AG04450 (cell line): ENCODE measurements at regions not wholly inside any gene's neighbourhood (a gene's known extent, or its start where the extent isn't known, plus 50 kb on each side); places are given as distances from the start of the nearest gene placed in this dataset.

Experiments used
- CTCF ChIA-PET: fragments of 300-600, 350-600 bp; formaldehyde crosslinking; extraction: SDS; loops from one replicate; lab custom pipeline; 2022; ENCODE audit warnings: antibody characterized with exemption, inconsistent platforms; lab: Charles Lee
- POLR2A ChIA-PET: fragments of 350-600 bp; formaldehyde crosslinking; extraction: SDS; loops from one replicate; lab custom pipeline; 2021; ENCODE audit warnings: antibody characterized with exemption, inconsistent platforms; lab: Yijun Ruan, JAX
- DNase-seq: peaks from one replicate; pipeline ENCODE4 v3.0.0-alpha.2; 2011; ENCODE audit warnings: low read depth, low spot score
- H3K27ac ChIP-seq: one replicate; pipeline ENCODE4 v1.5.1; 2012; ENCODE audit warnings: low read depth, low read length, control low read depth
- H3K27me3 ChIP-seq: one replicate; pipeline ENCODE4 v1.6.0; 2012; ENCODE audit warnings: low read length; ENCODE audit not compliant: control insufficient read depth, insufficient read depth
- H3K4me3 ChIP-seq: 2 replicates; pipeline ENCODE4 v1.5.1; 2011; ENCODE audit warnings: mild to moderate bottlenecking, low read depth, low read length, control low read depth
- H3K9me3 ChIP-seq: 2 replicates; pipeline ENCODE4 v1.5.1; 2012; ENCODE audit warnings: low read length; ENCODE audit not compliant: control insufficient read depth, insufficient read depth
- CTCF ChIP-seq: IDR thresholded peaks from 2 replicates; pipeline ENCODE4 v1.5.1; 2011; ENCODE audit warnings: low read depth, low read length, control low read depth, inconsistent platforms

DNA sequence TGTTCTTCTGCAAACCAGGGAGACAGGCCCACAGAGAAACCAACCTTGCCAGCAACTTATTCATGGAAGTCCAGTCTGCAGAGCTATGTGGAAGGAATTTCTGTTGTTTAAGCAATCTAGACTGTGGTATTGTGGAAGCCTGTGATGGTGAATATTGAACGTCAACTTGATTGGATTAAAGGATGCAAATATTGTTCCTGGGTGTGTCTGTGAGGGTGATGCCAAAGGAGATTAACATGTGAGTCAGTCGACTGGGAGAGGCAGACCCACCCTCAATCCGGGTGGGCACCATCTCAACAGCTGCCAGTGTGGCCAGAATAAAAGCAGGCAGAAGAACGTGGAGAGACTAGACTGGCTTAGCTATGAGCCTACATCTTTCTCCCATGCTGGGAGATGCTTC is 606.0 kb downstream of the EFNB2 start:
- POLR2A ChIA-PET, result no interaction called here
- no peak for TF ChIP-seq CTCF
- Histone ChIP-seq H3K27ac (no peak overlapping the region), H3K27me3 (no peaks in the 10 kb centered on the region), H3K9me3 (no peaks in the 10 kb centered on the region), H3K4me3 (no peak overlapping the region)
- CTCF ChIA-PET, result interaction anchor here (0.6 kb wide), 1 partner anchor 584 kb away, joined by 4 read pairs; no protein-coding TSS in a partner anchor
- no peak for DNase-seq

DNA sequence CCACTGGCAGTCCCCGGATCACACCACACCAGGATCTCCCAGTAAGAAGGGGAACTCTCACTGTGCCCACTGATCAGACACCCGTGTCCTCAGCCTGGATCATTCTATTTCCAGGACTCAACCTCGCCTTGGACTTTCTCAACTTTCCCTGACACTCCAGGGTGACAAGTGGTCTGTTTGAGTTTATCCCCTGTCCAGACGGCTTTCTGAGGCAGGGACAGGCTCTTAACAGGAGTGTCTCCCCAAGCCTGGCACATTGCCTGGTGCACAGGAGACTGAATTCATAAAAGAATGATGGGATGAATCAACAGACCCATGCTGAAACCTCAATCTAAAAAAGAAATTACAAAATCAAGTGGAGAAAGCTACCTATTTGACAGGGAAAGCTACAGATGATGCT is 606.6 kb downstream of the EFNB2 start:
- CTCF ChIA-PET, result interaction anchor here (0.6 kb wide), 1 partner anchor 585 kb away, joined by 4 read pairs; no protein-coding TSS in a partner anchor
- POLR2A ChIA-PET, result no interaction called here
- DNase-seq, result no peak
- no peak for TF ChIP-seq CTCF
- Histone ChIP-seq H3K9me3 (no peaks in the 10 kb centered on the region), H3K4me3 (no peak overlapping the region), H3K27me3 (no peaks in the 10 kb centered on the region), H3K27ac (no peak overlapping the region)

DNA sequence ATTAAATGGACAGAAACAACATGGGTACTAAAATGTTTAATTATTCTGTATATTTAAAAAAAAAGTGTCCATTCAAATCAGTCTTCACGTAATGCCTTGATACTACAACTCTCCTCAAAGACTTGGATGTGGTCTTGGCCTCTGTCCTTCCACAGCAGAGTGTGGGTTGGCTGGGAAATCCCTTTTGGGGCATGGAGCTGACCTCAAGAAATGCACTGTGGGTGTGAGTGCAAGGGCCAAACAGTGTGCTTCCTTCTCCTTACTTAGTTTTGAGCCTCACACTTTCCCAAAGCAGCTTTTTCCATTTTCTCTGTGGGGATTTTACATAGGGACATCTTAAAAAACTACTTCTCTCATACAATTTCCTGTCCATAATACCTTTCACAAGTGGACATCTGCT is 607.4 kb downstream of the EFNB2 start:
- DNase-seq, result no peak
- ChIA-PET CTCF (no interaction called here), POLR2A (interaction anchor here (0.5 kb wide), 1 partner anchor 24 kb away, joined by 6 read pairs; no protein-coding TSS in a partner anchor)
- H3K27ac ChIP-seq, result no peak overlapping the region
- H3K9me3 ChIP-seq, result no peaks in the 10 kb centered on the region
- TF ChIP-seq CTCF, result no peak
- no peak overlapping the region for H3K4me3 ChIP-seq
- H3K27me3 ChIP-seq, result no peaks in the 10 kb centered on the region

DNA sequence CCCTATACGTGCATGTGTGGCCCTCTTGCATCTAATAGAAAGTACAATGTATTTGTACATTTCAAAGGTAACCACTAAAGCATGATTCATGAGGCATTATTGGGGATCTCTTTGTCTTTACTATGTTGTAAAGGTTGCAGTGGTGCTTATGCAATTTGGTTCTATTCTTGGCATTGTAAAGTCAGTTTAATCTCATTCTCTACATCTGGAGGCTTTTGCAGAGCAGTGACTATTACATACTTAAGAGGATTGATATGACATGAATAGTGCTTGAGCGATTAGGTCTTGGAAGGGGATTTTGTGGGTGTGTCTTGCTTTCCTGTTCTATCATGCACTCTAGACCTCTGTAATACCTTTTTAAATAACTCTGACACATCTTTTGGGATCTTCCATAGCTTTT is 610.0 kb downstream of the EFNB2 start:
- POLR2A ChIA-PET, result no interaction called here

GRCh38 chr13:105921711-105922110 is 613.8 kb downstream of the EFNB2 start:
- no peak for DNase-seq
- no peaks in the 10 kb centered on the region for H3K27me3 ChIP-seq
- H3K9me3 ChIP-seq, result no peaks in the 10 kb centered on the region
- CTCF ChIA-PET, result no interaction called here
- no peak overlapping the region for H3K4me3 ChIP-seq
- no peak overlapping the region for H3K27ac ChIP-seq
- POLR2A ChIA-PET, result no interaction called here
- no peak for TF ChIP-seq CTCF

More for the DNA sequence above, 610.0 kb downstream of the EFNB2 start:
- no peak for DNase-seq
- TF ChIP-seq CTCF, result no peak
- no peak overlapping the region for H3K4me3 ChIP-seq
- H3K27ac ChIP-seq, result no peak overlapping the region
- CTCF ChIA-PET, result no interaction called here
- no peaks in the 10 kb centered on the region for H3K27me3 ChIP-seq
- no peaks in the 10 kb centered on the region for H3K9me3 ChIP-seq
